OCI-M2 (cell line): ENCODE measurements at regions not wholly inside any gene's neighbourhood (a gene's known extent, or its start where the extent isn't known, plus 50 kb on each side); places are given as distances from the start of the nearest gene placed in this dataset.
"Not testable (repeated sequence)": the region's sequence is repeated elsewhere in the genome, so short reads cannot be mapped to it uniquely, and the experiment has no call there.

Source experiments
- DNase-seq: peaks from one replicate; lab custom pipeline; 2025; ENCODE audit not compliant: unreplicated experiment; lab: John Stamatoyannopoulos, UW

DNA sequence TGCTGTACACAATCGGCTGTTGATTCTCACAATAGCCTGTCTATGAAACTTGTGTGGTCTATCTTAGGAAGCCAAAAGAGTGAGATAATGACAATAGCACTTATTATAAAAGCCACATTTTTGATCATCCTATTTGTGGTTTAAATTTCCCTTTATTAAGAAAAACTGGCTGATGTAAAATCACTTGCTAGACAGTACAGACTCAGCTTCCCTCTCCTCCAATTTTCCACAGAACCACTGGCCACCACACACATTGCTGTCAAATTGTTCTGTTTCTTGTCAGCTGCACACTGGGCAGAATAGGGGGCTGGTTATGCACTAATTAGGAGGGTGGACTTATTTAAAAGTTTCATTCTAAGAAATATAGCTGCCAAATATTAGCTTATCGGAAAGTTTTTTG, 425.9 kb downstream of the EPHA3 start:
- DNase-seq = no peak

GRCh38 chr3:89554587-89554986, 447.2 kb downstream of the EPHA3 start:
- not testable (repeated sequence) for DNase-seq

GRCh38 chr3:89558711-89559110, 451.3 kb downstream of the EPHA3 start:
- DNase-seq = no peak

- no peak for DNase-seq
These were observed 453.1 kb downstream of the EPHA3 start for GRCh38 chr3:89560568-89560967.

GRCh38 chr3:89562373-89562772, 455.0 kb downstream of the EPHA3 start:
- DNase-seq = no peak

- no peak for DNase-seq
These were observed 457.7 kb downstream of the EPHA3 start for GRCh38 chr3:89565098-89565497.

- no peak for DNase-seq
These were observed 463.0 kb downstream of the EPHA3 start for GRCh38 chr3:89570465-89570864.

DNA sequence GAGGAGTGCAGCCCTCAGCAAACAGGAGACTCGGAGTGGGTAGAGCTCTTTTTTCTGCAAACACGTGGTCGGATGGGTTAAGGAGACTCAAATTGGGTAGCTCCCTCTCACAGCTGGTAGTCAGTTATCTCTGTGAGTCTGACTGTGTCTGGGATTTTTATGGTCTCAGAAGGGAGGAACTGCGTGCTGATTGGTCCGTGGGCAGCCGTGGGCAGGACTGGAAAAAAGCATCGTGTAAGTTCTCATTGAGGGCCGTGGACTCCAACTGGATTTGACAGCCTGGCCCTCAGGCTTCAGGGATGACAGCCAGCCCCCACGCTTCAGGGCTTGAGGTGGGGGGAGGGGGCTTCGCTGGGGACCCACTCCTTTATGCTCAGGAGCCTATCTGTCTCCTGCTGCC, 463.9 kb downstream of the EPHA3 start:
- DNase-seq = no peak

- no peak for DNase-seq
These were observed 464.3 kb downstream of the EPHA3 start for GRCh38 chr3:89571707-89572106.

DNA sequence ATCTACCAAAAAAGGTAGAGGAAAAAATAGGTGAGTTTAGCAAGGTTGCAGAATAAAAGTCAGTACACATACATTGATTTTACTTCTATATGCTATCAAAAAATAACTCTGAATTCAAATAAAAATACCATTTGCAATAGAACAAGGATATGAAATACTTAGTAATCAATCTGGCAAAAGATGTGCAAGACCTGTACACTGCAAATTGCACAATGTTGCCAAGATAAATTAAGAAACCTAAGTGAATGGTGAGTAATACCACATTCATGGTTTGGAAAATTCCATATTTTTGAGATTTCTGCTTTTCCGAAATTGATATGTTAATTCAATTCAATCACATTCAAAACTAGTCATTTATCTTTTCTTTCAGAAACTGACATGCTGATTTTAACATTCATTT, 464.8 kb downstream of the EPHA3 start:
- DNase-seq = no peak

GRCh38 chr3:89576417-89576816, 469.0 kb downstream of the EPHA3 start:
- DNase-seq = no peak

- no peak for DNase-seq
These were observed 470.5 kb downstream of the EPHA3 start for GRCh38 chr3:89577637-89578530.

DNA sequence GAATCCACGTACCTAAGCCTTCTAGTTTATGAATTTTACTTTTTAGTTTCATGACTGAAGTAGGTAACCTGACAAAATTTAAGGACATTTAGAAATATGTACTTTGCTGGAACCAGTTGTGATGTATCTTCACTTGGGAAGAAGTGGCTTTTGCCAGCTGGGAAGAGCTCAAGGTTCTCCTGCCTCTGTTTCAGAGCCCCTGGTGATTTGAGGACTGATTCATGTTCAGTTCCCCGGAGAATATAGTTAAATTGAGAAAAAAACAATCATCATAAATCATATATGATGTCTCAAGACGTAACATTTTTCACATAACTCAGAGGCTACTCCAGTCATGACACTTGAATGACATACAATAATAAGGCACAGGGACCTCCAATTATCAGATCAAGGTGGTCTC, 473.4 kb downstream of the EPHA3 start:
- DNase-seq = no peak

- no peak for DNase-seq
These were observed 477.0 kb downstream of the EPHA3 start for GRCh38 chr3:89584398-89584797.

GRCh38 chr3:89586256-89586655, 478.8 kb downstream of the EPHA3 start:
- DNase-seq = no peak

DNA sequence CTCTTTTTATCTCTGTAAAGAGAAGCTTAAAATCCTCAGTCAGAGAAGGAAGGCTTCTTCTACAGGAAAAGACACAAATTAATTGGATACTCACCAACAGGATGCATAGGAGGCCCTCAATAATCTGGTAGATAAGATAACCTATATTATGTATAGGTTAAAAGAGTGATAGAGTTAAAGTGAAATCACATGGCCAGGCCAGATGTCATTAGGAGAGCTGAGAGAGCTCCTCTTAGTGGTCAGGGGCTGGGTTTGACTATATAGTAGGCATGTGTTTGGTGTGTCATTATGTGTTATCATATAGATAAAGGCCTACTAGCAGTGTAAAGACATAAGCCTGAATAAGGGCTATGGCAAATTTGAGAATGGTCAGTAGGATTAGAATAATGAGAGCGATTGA, 479.3 kb downstream of the EPHA3 start:
- no peak for DNase-seq

DNA sequence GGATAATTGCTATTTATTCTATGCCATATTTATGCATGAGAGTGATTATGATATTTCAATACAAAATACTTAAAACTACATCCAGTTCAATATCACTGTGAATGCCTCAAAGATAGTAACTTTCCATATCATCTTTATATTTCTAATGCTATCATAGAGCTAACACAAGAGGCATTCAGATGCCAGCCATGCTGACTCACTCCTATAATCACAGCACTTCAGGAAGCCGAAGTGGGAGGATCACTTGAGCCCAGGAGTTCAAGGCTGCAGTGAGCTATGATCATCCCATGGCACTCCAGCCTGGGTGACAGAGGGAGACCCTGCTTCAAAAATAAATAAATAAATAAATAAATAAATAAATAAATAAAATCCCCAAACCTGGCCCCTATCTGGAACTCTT, 498.7 kb downstream of the EPHA3 start:
- no peak for DNase-seq

GRCh38 chr3:89612027-89612426, 504.6 kb downstream of the EPHA3 start:
- DNase-seq = no peak

- no peak for DNase-seq
These were observed 505.8 kb downstream of the EPHA3 start for GRCh38 chr3:89613241-89613640.

- no peak for DNase-seq
These were observed 510.3 kb downstream of the EPHA3 start for GRCh38 chr3:89617706-89618105.

DNA sequence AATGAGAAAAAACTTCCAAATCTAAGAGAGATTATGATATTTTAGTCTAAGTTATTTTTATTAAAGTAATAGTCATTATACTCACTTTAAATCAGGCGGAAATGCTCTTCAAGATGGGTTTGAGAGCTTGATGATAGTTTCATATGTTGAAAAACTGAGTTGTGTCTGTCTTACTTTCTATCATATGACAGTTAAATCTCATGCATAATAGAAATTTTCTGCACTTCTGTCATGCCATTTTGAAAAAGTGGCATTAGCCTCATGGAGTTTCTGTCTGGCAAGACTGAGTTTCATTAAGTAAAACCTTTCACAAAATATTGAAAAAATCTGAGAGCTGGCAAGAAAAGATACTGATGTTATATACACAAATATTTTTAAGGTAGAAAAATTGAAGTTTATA, 511.8 kb downstream of the EPHA3 start:
- DNase-seq = no peak

- DNase-seq = no peak
These were observed 514.8 kb downstream of the EPHA3 start for GRCh38 chr3:89622063-89622700.

DNA sequence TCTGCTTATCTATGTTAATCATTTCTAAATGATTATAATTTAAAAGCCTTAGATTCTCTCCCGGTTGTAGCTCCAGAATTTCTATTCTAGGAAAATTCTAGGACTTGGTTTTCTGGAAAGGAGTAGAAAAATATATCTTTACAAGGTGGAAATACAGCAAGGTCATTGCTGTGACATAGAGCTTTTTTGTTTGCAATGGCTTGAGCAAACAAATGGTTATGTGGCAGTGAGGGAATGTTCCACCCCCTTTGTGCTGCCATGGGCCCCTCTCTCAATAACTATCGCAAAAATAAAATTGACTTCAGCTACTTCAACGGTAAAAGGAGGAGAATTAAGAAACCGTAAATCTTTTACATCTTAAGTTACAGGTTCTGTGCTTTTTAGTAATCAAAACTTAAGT, 517.1 kb downstream of the EPHA3 start:
- no peak for DNase-seq
